Dermis blood vessel endothelial cell (primary cell): ENCODE measurements at regions not wholly inside any gene's neighbourhood (a gene's known extent, or its start where the extent isn't known, plus 50 kb on each side); places are given as distances from the start of the nearest gene placed in this dataset.
"Not testable (repeated sequence)": the region's sequence is repeated elsewhere in the genome, so short reads cannot be mapped to it uniquely, and the experiment has no call there.

ENCODE experiments used
- DNase-seq: peaks from one replicate; pipeline ENCODE4 v3.0.0; 2010

DNA sequence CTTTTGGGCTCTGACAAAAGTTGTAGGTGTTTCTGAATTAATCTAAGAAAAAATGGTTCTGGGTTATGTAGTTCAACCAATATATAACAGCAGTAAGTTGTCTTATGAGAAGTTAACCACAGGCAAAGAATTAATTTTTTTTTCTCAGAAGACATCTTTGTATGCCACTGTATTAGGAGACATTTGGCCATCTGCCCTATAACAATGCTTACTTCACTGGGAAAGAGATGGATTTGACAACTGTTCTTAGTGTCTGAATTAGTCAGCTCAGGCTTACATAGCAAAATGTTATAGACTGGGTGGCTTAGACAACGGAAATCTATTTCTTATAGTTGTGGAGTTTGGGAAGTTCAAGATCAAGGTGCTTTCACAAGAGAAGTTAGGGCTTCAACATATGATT is 508.1 kb downstream of the STIM2 start:
- no peak for DNase-seq

- no peak for DNase-seq
These were observed 521.2 kb downstream of the STIM2 start for GRCh38 chr4:27381815-27382214.

- no peak for DNase-seq
These were observed 527.1 kb downstream of the STIM2 start for GRCh38 chr4:27387711-27388110.

GRCh38 chr4:27397886-27398285 is 537.2 kb downstream of the STIM2 start:
- no peak for DNase-seq

DNA sequence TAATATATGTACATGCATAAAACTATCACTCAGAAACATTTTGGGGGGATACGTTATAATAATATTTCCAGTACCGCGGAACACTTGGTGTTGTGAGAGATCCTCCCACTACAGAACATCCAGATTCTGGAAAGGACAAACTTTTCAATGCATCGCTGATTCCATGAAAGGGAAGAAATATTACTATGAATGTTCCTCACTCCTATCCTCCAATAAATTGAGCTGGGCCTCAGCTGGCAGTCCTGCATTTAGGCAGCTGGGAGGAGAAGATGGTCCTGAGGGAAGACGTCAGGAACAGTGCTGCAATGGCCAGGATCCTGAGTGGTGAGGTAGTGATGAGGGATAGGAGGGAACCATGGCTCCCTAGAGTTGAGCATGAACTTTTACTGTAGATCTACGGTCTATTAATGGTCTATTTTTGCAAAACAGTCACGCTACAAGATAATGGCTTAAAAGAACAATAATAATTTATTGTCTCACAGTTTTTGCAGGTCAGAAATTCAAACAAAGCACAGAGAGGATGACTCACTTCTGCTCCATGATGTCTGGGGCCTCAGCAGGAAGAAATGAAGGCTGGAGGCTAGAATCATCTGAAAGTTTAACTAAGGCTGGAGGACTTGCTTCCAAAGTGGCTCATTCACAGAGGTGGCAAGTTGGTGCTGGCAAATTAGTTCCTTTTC is 538.1 kb downstream of the STIM2 start:
- DNase-seq, result no peak

DNA sequence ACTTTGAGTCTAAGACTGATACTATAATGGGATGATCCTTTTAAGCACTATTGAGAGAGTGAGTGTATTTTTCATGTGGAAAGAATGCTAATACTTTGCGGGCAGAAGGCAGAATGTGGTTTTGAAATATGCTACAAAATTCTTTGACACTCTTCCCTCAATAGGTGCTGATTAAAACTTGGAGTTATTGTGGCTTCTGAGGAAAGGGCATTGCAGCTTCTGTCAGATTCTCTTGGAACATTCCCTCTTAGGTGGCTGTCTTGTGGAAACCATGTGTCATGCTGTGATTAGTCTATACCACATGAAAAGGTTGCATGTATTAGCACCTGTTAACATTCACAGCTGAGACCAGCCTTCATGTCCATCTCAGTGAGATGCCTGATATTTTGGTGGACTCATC is 547.0 kb downstream of the STIM2 start:
- DNase-seq, result no peak

- no peak for DNase-seq
These were observed 552.0 kb downstream of the STIM2 start for GRCh38 chr4:27412613-27413012.

GRCh38 chr4:27414887-27415731 is 554.5 kb downstream of the STIM2 start:
- DNase-seq, result no peak

DNA sequence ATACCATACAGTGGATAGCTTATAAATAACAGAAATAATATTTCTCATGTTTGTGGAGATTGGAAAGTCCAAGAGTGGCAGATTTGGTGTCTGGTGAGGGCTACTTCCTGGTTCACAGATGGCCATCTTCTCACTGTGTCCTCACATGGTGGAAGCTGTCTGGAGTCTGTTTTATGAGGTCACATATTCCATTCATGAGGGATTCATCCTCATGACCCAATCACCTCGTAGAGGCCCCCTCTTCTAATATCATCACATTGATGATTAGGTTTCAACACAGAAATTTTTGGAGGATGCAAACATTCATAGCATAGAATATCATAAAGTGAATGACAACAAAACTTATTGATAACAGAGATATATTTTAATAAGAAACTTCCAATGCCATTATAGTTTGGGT is 568.0 kb downstream of the STIM2 start:
- no peak for DNase-seq

GRCh38 chr4:27429364-27429871 is 568.8 kb downstream of the STIM2 start:
- no peak for DNase-seq

DNA sequence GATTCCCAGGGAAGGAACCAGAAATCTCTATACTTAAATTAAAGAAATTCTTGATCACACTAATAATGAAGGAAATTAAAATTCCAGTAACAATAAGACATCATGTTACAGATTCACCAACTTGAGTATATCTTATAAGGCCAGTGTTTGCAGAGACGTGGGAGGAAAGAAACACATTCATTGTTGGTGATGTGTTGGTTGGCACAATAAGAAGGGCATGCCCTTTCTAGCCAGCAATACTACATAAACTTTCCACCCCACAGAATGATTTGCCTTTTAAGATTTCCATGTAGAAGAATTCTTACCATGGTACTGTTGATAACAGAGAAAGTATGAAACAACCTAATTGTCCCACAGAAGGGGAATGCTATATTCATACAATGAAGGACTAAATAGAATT is 581.5 kb downstream of the STIM2 start:
- no peak for DNase-seq

DNA sequence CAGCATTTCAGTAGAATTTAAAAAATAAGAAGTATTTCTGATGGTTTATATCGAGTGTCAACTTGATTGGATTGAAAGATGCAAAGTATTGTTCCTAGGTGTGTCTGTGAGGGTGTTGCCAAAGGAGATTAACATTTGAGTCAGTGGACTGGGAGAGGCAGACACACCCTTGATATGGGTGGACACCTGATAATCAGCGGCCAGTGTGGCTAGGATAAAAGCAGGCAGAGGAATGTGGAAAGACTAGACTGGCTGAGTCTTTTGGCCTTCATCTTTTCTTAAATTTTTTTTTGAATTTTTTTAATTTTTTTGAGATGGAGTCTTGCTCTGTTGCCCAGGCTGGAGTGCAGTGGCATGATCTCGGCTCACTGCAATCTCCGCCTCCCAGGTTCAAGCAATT is 582.0 kb downstream of the STIM2 start:
- not testable (repeated sequence) for DNase-seq

- no peak for DNase-seq
These were observed 603.2 kb downstream of the STIM2 start for GRCh38 chr4:27463816-27464215.

DNA sequence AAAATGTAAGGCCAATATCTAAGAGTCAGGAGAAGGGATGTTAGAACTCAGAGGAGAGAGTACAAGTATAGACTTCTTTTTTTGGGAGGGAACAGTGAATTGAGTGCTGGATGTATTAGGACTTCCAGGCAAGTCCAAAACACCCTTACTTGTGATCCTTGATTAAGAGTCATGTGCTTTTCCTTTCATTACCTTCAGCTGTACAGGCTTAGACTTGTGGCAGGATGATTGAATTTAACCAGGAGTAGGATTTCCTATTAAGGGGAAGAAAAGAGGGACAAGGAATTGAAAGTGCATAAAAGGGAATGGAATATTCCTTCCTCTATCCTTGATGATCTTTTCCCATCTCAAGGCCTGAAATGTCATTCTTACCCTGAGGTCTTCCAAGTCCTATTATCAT is 606.7 kb downstream of the STIM2 start:
- no peak for DNase-seq

DNA sequence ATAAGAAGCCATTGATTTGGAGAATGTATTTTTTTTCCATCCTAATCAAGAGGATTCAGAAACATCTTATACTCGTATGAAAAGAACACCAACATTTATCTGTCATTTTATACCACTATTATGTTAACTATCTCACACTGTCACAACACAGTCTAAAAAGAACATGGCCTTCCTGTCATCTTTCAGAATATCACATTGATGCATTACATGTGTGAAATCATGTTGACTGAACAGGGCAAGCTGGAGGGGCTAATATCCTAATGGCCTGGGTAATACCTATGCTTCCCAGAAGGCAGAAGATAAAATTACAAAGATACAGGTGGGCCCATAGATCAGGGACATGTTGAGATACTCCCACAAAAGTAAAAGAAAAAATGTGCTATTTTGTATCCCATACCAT is 611.7 kb downstream of the STIM2 start:
- DNase-seq, result no peak

- DNase-seq, result no peak
These were observed 614.0 kb downstream of the STIM2 start for GRCh38 chr4:27474691-27475090.

GRCh38 chr4:27484216-27484615 is 623.6 kb downstream of the STIM2 start:
- no peak for DNase-seq

DNA sequence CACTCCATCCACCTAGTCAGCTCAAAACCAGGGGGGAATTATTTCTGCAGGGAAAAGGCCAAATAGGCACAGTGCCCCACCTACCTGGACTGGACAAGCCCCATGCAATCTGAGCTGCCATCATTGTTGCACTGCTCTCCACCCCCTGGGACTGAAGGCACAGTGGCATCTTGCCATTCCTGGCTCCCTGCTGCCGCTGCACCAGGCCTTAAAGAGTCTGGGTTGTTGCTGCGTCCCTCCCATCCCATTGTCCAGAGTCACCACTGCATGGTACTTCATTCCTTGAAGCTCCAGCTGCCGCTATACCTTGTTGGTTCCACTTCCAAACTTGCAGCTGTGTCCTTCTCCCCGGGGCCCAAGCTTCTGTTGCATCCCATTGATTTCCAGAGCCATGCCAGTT is 629.7 kb downstream of the STIM2 start:
- no peak for DNase-seq

- DNase-seq, result no peak
These were observed 630.1 kb downstream of the STIM2 start for GRCh38 chr4:27490766-27491165.

DNA sequence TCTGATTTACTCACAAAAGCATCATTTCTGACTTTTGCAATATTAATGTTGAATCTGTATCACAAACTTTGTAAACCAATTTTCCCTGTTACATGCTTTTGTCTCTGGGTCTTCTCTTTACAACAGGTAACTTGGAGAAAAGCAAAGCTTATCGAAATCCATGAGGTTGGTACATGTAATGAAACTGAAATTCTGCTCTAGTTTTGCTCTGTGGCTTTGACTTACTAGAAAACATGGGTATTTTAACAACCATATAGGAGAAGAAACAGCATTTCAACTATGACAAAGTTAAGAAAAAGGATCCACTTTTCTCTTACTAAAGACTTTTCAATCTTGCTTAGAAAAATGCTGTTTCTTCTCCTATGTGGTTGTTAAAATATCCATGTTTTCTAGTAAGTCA is 645.8 kb downstream of the STIM2 start:
- no peak for DNase-seq

DNA sequence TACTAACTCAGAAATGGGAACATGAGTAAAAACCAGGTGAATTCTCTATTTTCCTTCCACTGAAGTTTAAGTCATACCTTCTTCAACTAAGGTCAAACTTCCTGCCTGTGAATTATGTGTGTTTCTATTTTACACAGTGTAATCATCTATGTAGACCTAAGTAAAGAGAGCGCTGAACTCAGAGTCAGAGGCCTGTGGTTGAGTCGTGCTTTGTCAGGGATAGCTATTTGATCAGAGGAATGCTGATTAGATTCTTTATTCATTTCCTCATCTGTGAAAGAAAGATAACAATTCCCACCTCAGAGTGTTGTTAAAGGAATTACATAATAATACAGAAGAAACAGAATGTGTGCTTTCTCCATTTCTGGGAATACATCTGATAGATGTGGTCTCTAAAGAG is 654.1 kb downstream of the STIM2 start:
- DNase-seq, result no peak

DNA sequence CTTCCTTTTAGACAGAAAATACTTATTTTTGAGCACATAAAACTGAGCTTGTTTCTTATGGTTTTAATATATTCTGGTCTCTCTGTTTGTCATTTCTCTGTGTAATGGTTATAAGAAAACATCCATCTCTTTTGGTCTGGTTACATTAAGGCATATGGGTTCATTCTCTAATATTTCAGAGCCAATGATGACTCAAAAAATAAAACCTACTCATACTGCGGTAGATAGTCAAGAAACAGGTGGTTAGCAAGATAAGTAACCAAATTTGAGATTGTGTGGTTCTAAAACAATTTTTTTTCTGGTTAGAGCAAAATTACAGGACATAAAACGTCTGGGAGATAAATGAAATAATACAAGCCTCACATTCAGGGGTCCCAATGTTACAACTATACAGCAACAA is 654.5 kb downstream of the STIM2 start:
- DNase-seq, result no peak

- DNase-seq, result no peak
These were observed 658.2 kb downstream of the STIM2 start for GRCh38 chr4:27518876-27519275.

DNA sequence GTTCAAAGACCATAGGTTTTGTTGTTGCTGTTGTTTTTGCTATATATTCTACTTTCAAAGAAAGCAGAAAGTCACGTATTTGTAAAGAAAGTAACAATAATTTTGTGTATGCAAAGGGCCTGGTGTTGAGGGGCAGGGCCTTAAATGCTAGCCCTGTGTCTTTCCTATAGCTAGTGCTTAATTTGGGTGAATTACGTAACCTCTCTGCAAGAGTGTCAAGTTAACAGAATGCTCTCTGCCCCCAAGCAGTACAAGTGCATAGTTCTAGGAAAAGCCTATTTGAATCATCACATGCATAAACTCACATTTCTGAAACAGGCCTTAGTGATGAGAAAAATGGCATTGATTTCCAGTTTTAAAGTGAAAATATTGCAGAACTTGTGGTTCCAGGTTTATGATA is 663.6 kb downstream of the STIM2 start:
- no peak for DNase-seq
